ENCODE measurements at regions not wholly inside any gene's neighbourhood (a gene's known extent, or its start where the extent isn't known, plus 50 kb on each side); places are given as distances from the start of the nearest gene placed in this dataset.

GRCh38 chr6:4574007-4574406, 202.2 kb upstream of the CDYL start:
- no peak for TF ChIP-seq CTCF (IDR thresholded peaks at IDR 0.05)
- no peak for TF ChIP-seq POLR2A (IDR thresholded peaks at IDR 0.05; ENCODE audit: low read depth)
- no peak for TF ChIP-seq POLR2AphosphoS5 (IDR thresholded peaks at IDR 0.05)
